ENCODE measurements at regions not wholly inside any gene's neighbourhood (a gene's known extent, or its start where the extent isn't known, plus 50 kb on each side); places are given as distances from the start of the nearest gene placed in this dataset.

- DNase-seq (ENCODE audit: low read depth) = no peak
Observed at GRCh38 chr1:5597991-5598823, 394.0 kb downstream of the NPHP4 start.

- no peak for DNase-seq (ENCODE audit: low read depth)
Observed at GRCh38 chr1:5597171-5597850, 394.9 kb downstream of the NPHP4 start.

GRCh38 chr1:5596651-5597050 lies 395.6 kb downstream of the NPHP4 start:
- no peak for DNase-seq (ENCODE audit: low read depth)

- no peak for DNase-seq (ENCODE audit: low read depth)
Observed at GRCh38 chr1:5595531-5596170, 396.6 kb downstream of the NPHP4 start.

- no peak for DNase-seq (ENCODE audit: low read depth)
Observed at GRCh38 chr1:5594056-5594956, 397.9 kb downstream of the NPHP4 start.

GRCh38 chr1:5590717-5591116 lies 401.5 kb downstream of the NPHP4 start:
- DNase-seq (ENCODE audit: low read depth) = no peak

- no peak for DNase-seq (ENCODE audit: low read depth)
Observed at GRCh38 chr1:5586629-5587028, 405.6 kb downstream of the NPHP4 start.

GRCh38 chr1:5585256-5585655 lies 407.0 kb downstream of the NPHP4 start:
- no peak for DNase-seq (ENCODE audit: low read depth)

- DNase-seq (ENCODE audit: low read depth) = no peak
Observed at GRCh38 chr1:5580926-5581325, 411.3 kb downstream of the NPHP4 start.

GRCh38 chr1:5579966-5580365 lies 412.3 kb downstream of the NPHP4 start:
- DNase-seq (ENCODE audit: low read depth) = no peak

- DNase-seq (ENCODE audit: low read depth) = no peak
Observed at GRCh38 chr1:5578690-5579089, 413.5 kb downstream of the NPHP4 start.

- DNase-seq (ENCODE audit: low read depth) = no peak
Observed at GRCh38 chr1:5577255-5578040, 414.8 kb downstream of the NPHP4 start.

GRCh38 chr1:5576673-5577065 lies 415.6 kb downstream of the NPHP4 start:
- DNase-seq (ENCODE audit: low read depth) = no peak

- DNase-seq (ENCODE audit: low read depth) = no peak
Observed at GRCh38 chr1:5576011-5576672, 416.1 kb downstream of the NPHP4 start.

- DNase-seq (ENCODE audit: low read depth) = no peak
Observed at GRCh38 chr1:5575396-5575940, 416.8 kb downstream of the NPHP4 start.

- no peak for DNase-seq (ENCODE audit: low read depth)
Observed at GRCh38 chr1:5574641-5575040, 417.6 kb downstream of the NPHP4 start.

- no peak for DNase-seq (ENCODE audit: low read depth)
Observed at GRCh38 chr1:5572794-5573193, 419.4 kb downstream of the NPHP4 start.

GRCh38 chr1:5571861-5572401 lies 420.3 kb downstream of the NPHP4 start:
- no peak for DNase-seq (ENCODE audit: low read depth)

GRCh38 chr1:5571438-5571837 lies 420.8 kb downstream of the NPHP4 start:
- DNase-seq (ENCODE audit: low read depth) = no peak

GRCh38 chr1:5570931-5571330 lies 421.3 kb downstream of the NPHP4 start:
- DNase-seq (ENCODE audit: low read depth) = no peak
